ENCODE measurements at regions not wholly inside any gene's neighbourhood (a gene's known extent, or its start where the extent isn't known, plus 50 kb on each side); places are given as distances from the start of the nearest gene placed in this dataset.

- H3K4me3 ChIP-seq (ENCODE audit: low read depth, low read length), result no peak overlapping the region
- no peak for DNase-seq (ENCODE audit: low read depth)
- TF ChIP-seq CTCF (IDR thresholded peaks at IDR 0.05; ENCODE audit: low read depth, low read length, missing control alignments), result no peak
Measured at GRCh38 chr18:73838107-73838506, 309.5 kb downstream of the FBXO15 start.

GRCh38 chr18:73835656-73836364 is 311.8 kb downstream of the FBXO15 start:
- no peak for DNase-seq (ENCODE audit: low read depth)
- H3K4me3 ChIP-seq (ENCODE audit: low read depth, low read length), result no peak overlapping the region
- no peak for TF ChIP-seq CTCF (IDR thresholded peaks at IDR 0.05; ENCODE audit: low read depth, low read length, missing control alignments)

GRCh38 chr18:73835039-73835438 is 312.6 kb downstream of the FBXO15 start:
- no peak for TF ChIP-seq CTCF (IDR thresholded peaks at IDR 0.05; ENCODE audit: low read depth, low read length, missing control alignments)

GRCh38 chr18:73831688-73832087 is 315.9 kb downstream of the FBXO15 start:
- DNase-seq (ENCODE audit: low read depth), result no peak
- TF ChIP-seq CTCF (IDR thresholded peaks at IDR 0.05; ENCODE audit: low read depth, low read length, missing control alignments), result no peak
- H3K4me3 ChIP-seq (ENCODE audit: low read depth, low read length), result no peak overlapping the region

More at GRCh38 chr18:73835039-73835438, 312.6 kb downstream of the FBXO15 start:
- DNase-seq (ENCODE audit: low read depth), result no peak
- no peak overlapping the region for H3K4me3 ChIP-seq (ENCODE audit: low read depth, low read length)

- no peak for DNase-seq (ENCODE audit: low read depth)
- no peak overlapping the region for H3K4me3 ChIP-seq (ENCODE audit: low read depth, low read length)
- no peak for TF ChIP-seq CTCF (IDR thresholded peaks at IDR 0.05; ENCODE audit: low read depth, low read length, missing control alignments)
Measured at GRCh38 chr18:73829146-73829545, 318.5 kb downstream of the FBXO15 start.

GRCh38 chr18:73827801-73828200 is 319.8 kb downstream of the FBXO15 start:
- DNase-seq (ENCODE audit: low read depth), result no peak
- no peak for TF ChIP-seq CTCF (IDR thresholded peaks at IDR 0.05; ENCODE audit: low read depth, low read length, missing control alignments)
- no peak overlapping the region for H3K4me3 ChIP-seq (ENCODE audit: low read depth, low read length)

- DNase-seq (ENCODE audit: low read depth), result no peak
- H3K4me3 ChIP-seq (ENCODE audit: low read depth, low read length), result no peak overlapping the region
- TF ChIP-seq CTCF (IDR thresholded peaks at IDR 0.05; ENCODE audit: low read depth, low read length, missing control alignments), result no peak
Measured at GRCh38 chr18:73826098-73826497, 321.5 kb downstream of the FBXO15 start.

Measured in GM12864 (cell line).